ENCODE measurements at regions not wholly inside any gene's neighbourhood (a gene's known extent, or its start where the extent isn't known, plus 50 kb on each side); places are given as distances from the start of the nearest gene placed in this dataset.

GRCh38 chr4:166230841-166231240 lies 357.8 kb downstream of the TLL1 start:
- no peaks in the 10 kb centered on the region for H3K36me3 Mint-ChIP-seq (ENCODE audit: low read depth)
- H3K27ac Mint-ChIP-seq = no peak overlapping the region

GRCh38 chr4:166239354-166239753 lies 366.3 kb downstream of the TLL1 start:
- Mint-ChIP-seq H3K27me3 (ENCODE audit: insufficient read depth) (no peaks in the 10 kb centered on the region), H3K4me3 (no peak overlapping the region), H3K9me3 (peaks cover 10% of the 10 kb centered on the region; the same call in 1 of the 2 replicates), H3K4me1 (ENCODE audit: low read depth) (no peaks in the 10 kb centered on the region), H3K36me3 (ENCODE audit: low read depth) (peaks cover 10% of the 10 kb centered on the region), H3K27ac (no peak overlapping the region)
- TF ChIP-seq CTCF (IDR thresholded peaks at IDR 0.05) = no peak
- DNase-seq = no peak

More at GRCh38 chr4:166230841-166231240, 357.8 kb downstream of the TLL1 start:
- Mint-ChIP-seq H3K27me3 (ENCODE audit: insufficient read depth) (no peaks in the 10 kb centered on the region; the same call in 1 of the 2 replicates), H3K4me1 (ENCODE audit: low read depth) (no peaks in the 10 kb centered on the region), H3K9me3 (no peaks in the 10 kb centered on the region), H3K4me3 (no peak overlapping the region)
- TF ChIP-seq CTCF (IDR thresholded peaks at IDR 0.05) = no peak
- no peak for DNase-seq

GRCh38 chr4:166252487-166253402 lies 379.7 kb downstream of the TLL1 start:
- H3K36me3 Mint-ChIP-seq (ENCODE audit: low read depth) = no peaks in the 10 kb centered on the region
- no peak overlapping the region for H3K27ac Mint-ChIP-seq
- no peaks in the 10 kb centered on the region for H3K4me1 Mint-ChIP-seq (ENCODE audit: low read depth)
- H3K27me3 Mint-ChIP-seq (ENCODE audit: insufficient read depth) = no peaks in the 10 kb centered on the region
- no peaks in the 10 kb centered on the region for H3K9me3 Mint-ChIP-seq
- peak; percentile 80 for TF ChIP-seq CTCF (IDR thresholded peaks at IDR 0.05)
- peak; percentile 18 for DNase-seq
- H3K4me3 Mint-ChIP-seq = no peak overlapping the region

GRCh38 chr4:166257276-166257675 lies 384.2 kb downstream of the TLL1 start:
- no peaks in the 10 kb centered on the region for H3K36me3 Mint-ChIP-seq (ENCODE audit: low read depth)
- H3K4me3 Mint-ChIP-seq = no peak overlapping the region
- no peak for TF ChIP-seq CTCF (IDR thresholded peaks at IDR 0.05)
- no peaks in the 10 kb centered on the region for H3K9me3 Mint-ChIP-seq
- H3K4me1 Mint-ChIP-seq (ENCODE audit: low read depth) = peaks cover 8% of the 10 kb centered on the region; the same call in 1 of the 2 replicates
- H3K27me3 Mint-ChIP-seq (ENCODE audit: insufficient read depth) = no peaks in the 10 kb centered on the region; the same call in 1 of the 2 replicates
- H3K27ac Mint-ChIP-seq = no peak overlapping the region
- no peak for DNase-seq

GRCh38 chr4:166257891-166258290 lies 384.9 kb downstream of the TLL1 start:
- DNase-seq = no peak
- Mint-ChIP-seq H3K4me1 (ENCODE audit: low read depth) (peaks cover 8% of the 10 kb centered on the region; the same call in 1 of the 2 replicates), H3K4me3 (no peak overlapping the region), H3K27ac (no peak overlapping the region), H3K36me3 (ENCODE audit: low read depth) (no peaks in the 10 kb centered on the region), H3K27me3 (ENCODE audit: insufficient read depth) (no peaks in the 10 kb centered on the region; the same call in 1 of the 2 replicates), H3K9me3 (no peaks in the 10 kb centered on the region)
- TF ChIP-seq CTCF (IDR thresholded peaks at IDR 0.05) = no peak

Measured in HFFc6 (cell line).